ENCODE measurements at regions not wholly inside any gene's neighbourhood (a gene's known extent, or its start where the extent isn't known, plus 50 kb on each side); places are given as distances from the start of the nearest gene placed in this dataset.

DNA sequence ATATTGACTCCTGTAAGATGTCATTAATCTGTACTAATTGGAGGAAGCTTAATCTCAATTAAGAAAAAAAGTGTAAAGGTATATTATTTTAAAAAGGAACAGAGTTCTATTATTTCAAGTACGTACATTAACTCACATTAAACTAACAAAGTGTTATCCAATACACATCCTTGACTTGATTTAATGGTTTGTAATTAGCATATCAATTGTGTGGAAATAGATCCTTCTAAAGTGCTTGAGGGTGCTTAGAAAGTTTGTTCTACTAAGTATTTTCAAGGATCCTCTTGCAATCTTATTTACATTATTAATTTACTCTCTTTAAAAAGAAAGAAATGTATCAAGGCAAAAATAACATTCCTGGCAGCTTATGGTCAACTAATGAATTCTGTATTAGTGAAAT, 720.3 kb downstream of the KCNJ3 start:
- no peak for TF ChIP-seq Cebpa-rat (IDR thresholded peaks at IDR 0.05)
- Histone ChIP-seq H3K27me3 (no peaks in the 10 kb centered on the region), H3K4me1 (no peaks in the 10 kb centered on the region), H3K9ac (no peak overlapping the region), H3K36me3 (no peaks in the 10 kb centered on the region), H3K27ac (no peak overlapping the region), H3K4me2 (no peak overlapping the region), H3K4me3 (no peak overlapping the region), H3K9me3 (peaks cover 8% of the 10 kb centered on the region), H4K20me1 (no peaks in the 10 kb centered on the region)

DNA sequence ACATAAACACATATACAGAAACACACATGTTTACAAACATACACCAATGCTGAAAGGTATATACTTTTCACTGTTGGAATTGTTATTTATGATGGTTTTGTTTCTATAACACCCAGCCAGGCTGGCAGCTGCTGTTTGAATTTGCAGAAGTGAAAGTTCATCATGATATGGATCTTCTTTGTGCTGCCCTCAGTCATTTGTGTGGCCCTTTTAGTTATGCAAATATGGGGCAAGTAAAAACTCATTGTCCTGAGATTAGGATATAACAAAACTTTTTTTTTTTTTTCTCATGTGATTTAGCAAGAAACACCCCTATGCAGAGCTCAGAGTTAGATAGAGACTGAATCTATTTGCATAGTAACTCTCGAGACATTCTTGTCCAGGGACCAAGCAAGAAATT, 714.1 kb downstream of the KCNJ3 start:
- Histone ChIP-seq H3K4me1 (0 out of 2 replicates have a peak, but pooled peaks cover 4% of the 10 kb centered on the region), H3K4me3 (no peak overlapping the region), H3K36me3 (no peaks in the 10 kb centered on the region), H3K9me3 (peaks cover 8% of the 10 kb centered on the region), H4K20me1 (no peaks in the 10 kb centered on the region), H3K4me2 (no peak overlapping the region), H3K27me3 (no peaks in the 10 kb centered on the region), H3K27ac (no peak overlapping the region), H3K9ac (no peak overlapping the region)
- no peak for TF ChIP-seq Cebpa-rat (IDR thresholded peaks at IDR 0.05)

DNA sequence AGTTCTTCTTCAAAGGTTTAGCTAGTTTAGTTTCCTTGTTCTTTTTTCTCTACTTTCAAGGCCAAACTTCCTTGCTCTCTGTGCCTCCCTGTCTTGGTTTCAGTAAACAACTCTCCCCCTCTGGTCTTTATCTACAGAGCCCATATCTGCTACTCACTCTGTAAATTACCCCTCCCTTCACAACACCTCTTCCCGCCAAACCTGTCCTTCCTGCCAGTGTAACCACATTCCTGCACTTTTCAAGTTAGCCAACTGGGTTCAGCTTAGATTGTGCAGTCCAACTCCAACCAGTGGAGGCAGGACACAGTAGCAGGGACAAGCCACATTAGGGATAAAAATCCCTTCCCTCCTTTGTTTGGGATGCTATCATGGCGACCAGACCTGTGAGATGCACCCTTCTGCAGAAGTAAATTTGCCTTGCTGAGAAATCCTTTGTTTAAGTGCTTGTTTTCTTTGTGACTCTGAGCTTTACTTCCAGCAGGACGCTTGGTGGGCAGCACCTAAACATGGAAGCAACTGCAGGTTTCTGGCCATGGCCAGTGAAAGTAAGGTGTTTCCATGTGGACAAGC, 706.0 kb downstream of the KCNJ3 start:
- H3K9me3 ChIP-seq = peaks cover 26% of the 10 kb centered on the region
- no peak for TF ChIP-seq Cebpa-rat (IDR thresholded peaks at IDR 0.05)
- no peak overlapping the region for H3K4me2 ChIP-seq
- no peak overlapping the region for H3K4me3 ChIP-seq
- no peaks in the 10 kb centered on the region for H3K36me3 ChIP-seq
- no peak overlapping the region for H3K27ac ChIP-seq
- H3K27me3 ChIP-seq = no peaks in the 10 kb centered on the region
- H3K9ac ChIP-seq = no peak overlapping the region
- H4K20me1 ChIP-seq = no peaks in the 10 kb centered on the region
- no peaks in the 10 kb centered on the region for H3K4me1 ChIP-seq

DNA sequence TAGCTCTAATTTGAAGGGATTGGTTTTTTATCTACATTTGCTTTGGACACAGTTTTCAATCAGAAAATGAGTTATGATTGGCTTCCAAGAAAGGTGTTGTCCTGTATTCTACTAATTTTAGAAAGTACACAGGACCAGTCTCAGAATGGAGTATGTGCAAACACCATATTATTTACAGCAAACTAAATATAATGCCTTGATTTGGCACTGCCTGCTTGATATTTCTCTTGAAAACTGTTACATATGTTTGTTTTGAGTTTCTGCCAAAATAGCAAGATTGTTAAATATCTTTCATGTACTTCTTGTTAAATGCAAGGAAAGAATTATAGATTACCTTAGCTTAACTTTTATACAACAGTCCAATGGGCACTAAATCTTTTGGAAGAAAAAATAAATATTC, 694.9 kb downstream of the KCNJ3 start:
- H3K36me3 ChIP-seq = no peaks in the 10 kb centered on the region
- no peak overlapping the region for H3K9ac ChIP-seq
- no peaks in the 10 kb centered on the region for H4K20me1 ChIP-seq
- no peak overlapping the region for H3K4me3 ChIP-seq
- H3K4me1 ChIP-seq = no peaks in the 10 kb centered on the region
- H3K9me3 ChIP-seq = no peaks in the 10 kb centered on the region
- H3K27me3 ChIP-seq = no peaks in the 10 kb centered on the region
- no peak for TF ChIP-seq Cebpa-rat (IDR thresholded peaks at IDR 0.05)
- H3K27ac ChIP-seq = no peak overlapping the region
- no peak overlapping the region for H3K4me2 ChIP-seq

DNA sequence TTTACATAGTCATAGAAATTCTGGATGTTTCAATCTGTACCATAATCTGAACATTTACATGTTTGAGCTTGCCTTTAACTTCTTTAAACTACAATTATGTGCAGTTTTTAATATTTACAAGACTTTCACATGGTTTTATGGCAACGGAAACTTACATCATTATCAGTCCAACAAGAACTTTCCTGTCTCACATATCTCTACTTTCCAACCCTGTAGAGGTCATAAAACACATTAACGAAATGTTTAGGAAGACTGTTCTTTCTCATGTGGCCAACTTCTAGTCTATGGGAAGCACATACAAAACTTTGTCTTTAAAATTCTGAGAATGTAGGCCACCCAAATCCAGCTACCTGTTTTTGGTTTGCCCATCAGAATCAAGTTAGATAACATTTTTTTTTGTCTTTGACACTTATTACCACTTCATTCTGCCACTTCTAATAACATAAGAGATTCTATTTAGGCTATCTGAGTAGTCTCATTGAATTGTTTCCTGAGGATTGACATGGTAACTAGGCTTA, 693.2 kb downstream of the KCNJ3 start:
- H3K9me3 ChIP-seq = no peaks in the 10 kb centered on the region

DNA sequence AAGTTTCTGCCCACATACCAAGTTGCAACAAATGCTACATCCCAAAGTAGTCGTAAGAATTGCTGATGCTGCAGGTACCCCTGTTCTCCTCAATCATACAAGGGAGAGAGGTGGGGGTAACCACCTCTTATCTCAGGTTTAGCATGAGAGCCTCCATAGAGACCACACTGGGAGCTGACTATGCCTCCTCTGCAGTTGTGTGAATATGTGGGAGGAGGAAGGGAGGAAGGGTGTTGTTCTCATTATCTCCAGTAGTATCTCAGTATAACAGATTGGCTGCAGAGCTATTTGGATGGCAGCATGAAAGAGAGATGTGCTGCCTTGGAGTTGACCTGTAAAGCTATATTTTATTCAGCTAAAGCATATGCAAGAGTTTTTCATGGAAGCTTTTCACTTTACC, 690.7 kb downstream of the KCNJ3 start:
- no peaks in the 10 kb centered on the region for H3K36me3 ChIP-seq
- no peaks in the 10 kb centered on the region for H3K9me3 ChIP-seq
- H3K4me2 ChIP-seq = no peak overlapping the region
- no peaks in the 10 kb centered on the region for H4K20me1 ChIP-seq
- no peak overlapping the region for H3K4me3 ChIP-seq
- H3K4me1 ChIP-seq = no peaks in the 10 kb centered on the region
- TF ChIP-seq Cebpa-rat (IDR thresholded peaks at IDR 0.05) = no peak
- no peaks in the 10 kb centered on the region for H3K27me3 ChIP-seq
- no peak overlapping the region for H3K27ac ChIP-seq
- H3K9ac ChIP-seq = no peak overlapping the region

More for the DNA sequence above, 693.2 kb downstream of the KCNJ3 start:
- H3K4me3 ChIP-seq = no peak overlapping the region
- H3K4me2 ChIP-seq = no peak overlapping the region
- no peak overlapping the region for H3K27ac ChIP-seq
- no peaks in the 10 kb centered on the region for H3K4me1 ChIP-seq
- no peak overlapping the region for H3K9ac ChIP-seq
- H4K20me1 ChIP-seq = no peaks in the 10 kb centered on the region
- TF ChIP-seq Cebpa-rat (IDR thresholded peaks at IDR 0.05) = no peak
- no peaks in the 10 kb centered on the region for H3K27me3 ChIP-seq
- no peaks in the 10 kb centered on the region for H3K36me3 ChIP-seq

DNA sequence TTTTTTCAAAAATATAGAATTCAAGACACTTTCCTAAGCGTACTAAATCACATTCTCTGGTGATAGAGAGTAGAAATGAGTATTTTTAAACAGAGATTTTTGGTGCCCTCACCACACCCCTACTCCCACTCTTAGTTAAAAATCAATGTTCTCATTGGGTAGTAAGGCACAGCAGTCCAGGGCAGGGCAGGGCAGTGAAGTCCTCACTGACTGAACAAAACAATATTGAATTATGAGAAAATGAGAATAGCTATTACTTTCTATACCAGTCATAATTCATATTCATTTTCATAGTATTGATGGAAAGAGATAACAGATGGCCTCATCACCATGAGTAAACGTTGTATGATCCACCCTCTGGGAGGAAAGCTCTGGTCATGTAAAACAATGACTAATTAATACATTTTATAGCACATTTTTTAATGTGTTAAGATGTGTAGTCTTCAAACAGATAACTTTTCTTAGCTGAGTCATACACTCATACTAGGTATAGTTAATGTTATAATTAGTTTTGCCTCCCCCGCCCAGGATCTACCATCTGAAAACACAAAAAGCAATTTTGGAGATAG, 686.1 kb downstream of the KCNJ3 start:
- Histone ChIP-seq H4K20me1 (no peaks in the 10 kb centered on the region), H3K27me3 (no peaks in the 10 kb centered on the region), H3K9me3 (no peaks in the 10 kb centered on the region), H3K4me1 (no peaks in the 10 kb centered on the region), H3K9ac (no peak overlapping the region), H3K4me2 (no peak overlapping the region), H3K27ac (no peak overlapping the region), H3K4me3 (no peak overlapping the region), H3K36me3 (no peaks in the 10 kb centered on the region)
- no peak for TF ChIP-seq Cebpa-rat (IDR thresholded peaks at IDR 0.05)

DNA sequence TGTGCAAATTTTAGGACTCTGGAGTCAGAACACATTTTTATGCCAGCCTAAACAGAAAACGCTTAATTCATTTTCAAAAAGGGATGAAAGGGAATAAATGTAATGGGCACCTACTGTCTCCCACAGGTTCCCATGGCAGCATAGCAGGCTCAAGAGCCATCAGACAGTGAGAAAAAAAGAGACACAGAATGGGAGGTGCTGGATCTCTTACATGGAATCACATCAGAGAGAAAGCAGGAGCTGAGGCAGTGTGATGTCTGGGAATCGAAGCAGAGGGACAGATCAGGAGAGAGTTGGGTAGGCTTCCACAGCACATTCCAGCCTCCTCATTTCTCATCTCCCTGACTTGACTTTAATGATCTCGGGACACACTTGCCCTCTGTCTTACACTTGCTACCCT, 684.3 kb downstream of the KCNJ3 start:
- Histone ChIP-seq H3K27ac (no peak overlapping the region), H3K4me2 (no peak overlapping the region), H3K9me3 (no peaks in the 10 kb centered on the region), H3K27me3 (no peaks in the 10 kb centered on the region), H3K4me3 (no peak overlapping the region), H3K9ac (no peak overlapping the region), H3K4me1 (no peaks in the 10 kb centered on the region), H3K36me3 (no peaks in the 10 kb centered on the region), H4K20me1 (no peaks in the 10 kb centered on the region)
- no peak for TF ChIP-seq Cebpa-rat (IDR thresholded peaks at IDR 0.05)

DNA sequence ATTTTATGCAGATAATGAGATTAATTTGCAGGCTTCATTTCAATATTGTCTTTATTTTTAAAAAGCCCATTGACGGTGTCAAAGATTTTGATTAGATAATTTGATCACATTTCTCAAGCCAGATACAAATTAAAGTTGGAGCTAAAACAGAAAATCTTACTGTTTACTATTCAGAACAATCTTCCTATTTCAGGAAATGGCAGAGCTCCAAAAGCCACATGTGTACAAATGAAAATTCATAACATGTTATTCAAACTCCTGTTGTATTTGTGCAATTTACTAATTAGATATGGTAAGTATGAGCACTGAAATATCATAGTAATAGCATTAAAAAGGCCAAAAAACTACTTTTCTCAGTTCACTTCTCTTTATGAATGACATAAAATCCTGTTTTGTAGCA, 682.9 kb downstream of the KCNJ3 start:
- Histone ChIP-seq H3K4me1 (no peaks in the 10 kb centered on the region), H3K36me3 (no peaks in the 10 kb centered on the region), H3K4me2 (no peak overlapping the region), H3K9ac (no peak overlapping the region), H4K20me1 (no peaks in the 10 kb centered on the region), H3K4me3 (no peak overlapping the region), H3K9me3 (no peaks in the 10 kb centered on the region), H3K27ac (no peak overlapping the region), H3K27me3 (no peaks in the 10 kb centered on the region)
- TF ChIP-seq Cebpa-rat (IDR thresholded peaks at IDR 0.05) = no peak

DNA sequence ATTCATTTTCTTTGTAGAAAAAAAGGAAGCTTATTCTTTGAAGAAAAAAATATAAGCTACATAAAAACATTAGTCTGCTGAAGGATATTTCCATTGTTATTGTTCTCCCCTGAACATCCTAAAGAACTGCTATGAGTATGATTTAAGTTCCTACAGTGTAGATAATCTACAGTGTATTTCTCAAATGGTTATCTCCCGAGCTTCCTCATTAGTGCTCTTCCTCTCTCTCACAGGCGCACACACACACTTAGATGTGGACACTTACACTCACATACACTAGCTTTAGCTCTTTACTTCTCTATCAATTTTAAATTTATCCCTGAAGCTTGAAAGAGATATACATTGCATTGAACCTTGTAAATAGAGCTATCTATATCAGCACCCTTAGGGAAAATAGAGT, 681.0 kb downstream of the KCNJ3 start:
- no peak overlapping the region for H3K4me3 ChIP-seq
- H3K27ac ChIP-seq = no peak overlapping the region
- no peaks in the 10 kb centered on the region for H3K9me3 ChIP-seq
- no peaks in the 10 kb centered on the region for H3K4me1 ChIP-seq
- no peaks in the 10 kb centered on the region for H4K20me1 ChIP-seq
- no peak for TF ChIP-seq Cebpa-rat (IDR thresholded peaks at IDR 0.05)
- no peak overlapping the region for H3K4me2 ChIP-seq
- no peaks in the 10 kb centered on the region for H3K27me3 ChIP-seq
- H3K36me3 ChIP-seq = no peaks in the 10 kb centered on the region
- no peak overlapping the region for H3K9ac ChIP-seq

Data from BLaER1 (cell line).